Gastroesophageal sphincter (tissue), 4 donors: ENCODE measurements at regions not wholly inside any gene's neighbourhood (a gene's known extent, or its start where the extent isn't known, plus 50 kb on each side); places are given as distances from the start of the nearest gene placed in this dataset.

Experiments used
- ATAC-seq: fragments of 150-250 bp; one replicate; pipeline ENCODE4 v1.9.1; 2016; ENCODE audit warnings: mild to moderate bottlenecking, moderate library complexity
- H3K27ac ChIP-seq, 4 donors: fragments of 200-600 bp; sonication (generic) in 3 of 4; 1 replicate in 3 of 4; 2 replicates in 1 of 4; pipeline ENCODE4 v1.5.1; 2016 to 2019
- H3K27me3 ChIP-seq: fragments of 200-600 bp; sonication (generic); one replicate; pipeline ENCODE4 v1.5.1; 2019
- H3K36me3 ChIP-seq, 2 donors: fragments of 200-600 bp; sonication (generic); one replicate each; pipeline ENCODE4 v1.5.1; 2019; ENCODE audit warnings: control low read depth in 1 of 2
- H3K4me1 ChIP-seq, 3 donors: fragments of 200-600 bp; sonication (generic); 1 replicate in 2 of 3; 2 replicates in 1 of 3; pipeline ENCODE4 v1.5.1; 2016 to 2019; ENCODE audit warnings: control low read depth in 2 of 3
- H3K4me3 ChIP-seq, 2 donors: fragments of 200-600 bp; sonication (generic); one replicate each; pipeline ENCODE4 v1.5.1; 2019; ENCODE audit warnings: mild to moderate bottlenecking in 1 of 2, moderate library complexity in 1 of 2
- H3K9me3 ChIP-seq, 3 donors: fragments of 200-600 bp; sonication (generic); one replicate each; pipeline ENCODE4 v1.5.1; 2017 to 2019; ENCODE audit warnings: control low read depth in 2 of 3
- CTCF ChIP-seq, 4 experiments: fragments of 200-600 bp in 2 of 4; fragments of 450-650 bp in 2 of 4; sonication (generic) in 1 of 4; IDR thresholded peaks; one replicate each; pipeline ENCODE4 v1.5.1; 2017 to 2019; ENCODE audit warnings: antibody characterized with exemption in 4 of 4, mild to moderate bottlenecking in 2 of 4, moderate library complexity in 2 of 4
- EP300 ChIP-seq: sonication (generic); formaldehyde crosslinking; IDR thresholded peaks from one replicate; pipeline ENCODE4 v1.6.1; 2017; ENCODE audit warnings: antibody characterized with exemption, mild to moderate bottlenecking
- POLR2A ChIP-seq, 2 donors: fragments of 450-650 bp; IDR thresholded peaks; one replicate each; pipeline ENCODE4 v1.6.1; 2017; ENCODE audit warnings: antibody characterized with exemption in 2 of 2, mild to moderate bottlenecking in 2 of 2, moderate library complexity in 1 of 2
- POLR2AphosphoS5 ChIP-seq: sonication (generic); formaldehyde crosslinking; IDR thresholded peaks from one replicate; pipeline ENCODE4 v1.6.1; 2017; ENCODE audit warnings: antibody characterized with exemption
- WGBS, 2 donors: methylation state at CpG; one replicate each; pipeline ENCODE4 v1.1.5; 2018; ENCODE audit warnings: low coverage in 1 of 2; 5-methylcytosine and 5-hydroxymethylcytosine counted together

- peaks cover 0 to 4% (median 0%) of the 10 kb centered on the region in 3 donors for H3K4me1 ChIP-seq
- ATAC-seq: no peak
- H3K9me3 ChIP-seq: no peaks in the 10 kb centered on the region
- no peak overlapping the region for H3K27ac ChIP-seq
- H3K36me3 ChIP-seq: no peaks in the 10 kb centered on the region
- 90 to 100% methylated on average over 1 of the region's 1 CpG for WGBS, 2 donors
- no peaks in the 10 kb centered on the region for H3K27me3 ChIP-seq
- TF ChIP-seq EP300: no peak
- TF ChIP-seq POLR2A (IDR thresholded peaks at IDR 0.05): no peak
- TF ChIP-seq CTCF (IDR thresholded peaks at IDR 0.05): no peak
- no peak for TF ChIP-seq POLR2AphosphoS5
- no peak overlapping the region for H3K4me3 ChIP-seq
Measured at GRCh38 chr4:136551753-136552152, 980.5 kb downstream of the PCDH18 start.

DNA sequence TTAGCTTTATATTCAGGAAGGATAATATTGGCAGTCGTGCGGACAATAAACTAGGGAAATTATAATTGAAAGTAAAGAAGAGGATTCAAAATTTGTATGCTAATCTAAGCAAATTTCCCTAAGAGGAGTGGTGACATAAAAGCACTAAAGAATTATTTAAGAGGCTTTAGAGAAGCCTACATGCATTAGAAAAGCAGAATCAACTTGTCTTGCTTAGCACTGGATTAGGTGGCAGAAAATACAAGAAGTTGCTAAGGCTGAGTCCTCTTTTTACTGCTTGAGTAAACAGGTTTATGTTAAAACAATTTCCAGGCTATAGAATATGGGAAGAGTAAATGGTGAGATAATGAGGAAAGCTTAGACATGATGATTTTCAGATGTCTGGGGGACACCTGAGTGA, 991.5 kb downstream of the PCDH18 start:
- no peaks in the 10 kb centered on the region for H3K9me3 ChIP-seq
- ATAC-seq: no peak
- H3K4me3 ChIP-seq: no peak overlapping the region
- H3K27ac ChIP-seq: no peak overlapping the region
- H3K27me3 ChIP-seq: no peaks in the 10 kb centered on the region
- no peaks in the 10 kb centered on the region for H3K4me1 ChIP-seq
- H3K36me3 ChIP-seq: no peaks in the 10 kb centered on the region
- TF ChIP-seq CTCF (IDR thresholded peaks at IDR 0.05): no peak
- no peak for TF ChIP-seq POLR2AphosphoS5
- no peak for TF ChIP-seq POLR2A (IDR thresholded peaks at IDR 0.05)
- TF ChIP-seq EP300: no peak
- 79 to 89% methylated on average over 2 of the region's 2 CpGs for WGBS, 2 donors

GRCh38 chr4:136528131-136528530, 1004.2 kb downstream of the PCDH18 start:
- ATAC-seq: no peak
- no peak for TF ChIP-seq POLR2AphosphoS5
- no peak for TF ChIP-seq CTCF (IDR thresholded peaks at IDR 0.05)
- TF ChIP-seq POLR2A (IDR thresholded peaks at IDR 0.05): no peak
- no peak for TF ChIP-seq EP300
- Histone ChIP-seq H3K27ac (no peak overlapping the region), H3K4me1 (peaks cover 0 to 4% (median 0%) of the 10 kb centered on the region in 3 donors), H3K4me3 (no peak overlapping the region), H3K27me3 (no peaks in the 10 kb centered on the region), H3K36me3 (no peaks in the 10 kb centered on the region), H3K9me3 (no peaks in the 10 kb centered on the region)

DNA sequence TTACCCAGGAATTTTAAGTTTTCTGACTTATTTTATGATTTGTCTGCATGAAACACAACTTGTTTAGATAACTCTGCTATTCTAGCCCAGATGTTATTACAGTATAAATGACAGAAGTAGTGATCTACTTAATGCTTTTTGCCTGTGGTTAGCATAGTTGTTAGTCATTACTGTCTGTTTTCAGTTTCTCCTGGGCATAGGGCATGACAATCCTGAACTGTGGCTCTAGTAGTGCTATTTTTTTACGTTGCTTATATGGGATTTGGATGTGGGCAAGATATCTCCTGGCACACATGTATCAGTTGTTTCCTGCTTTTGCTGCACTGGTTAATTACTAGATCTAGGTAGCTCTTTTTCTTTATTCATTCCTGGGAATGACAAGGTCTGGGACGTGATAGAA, 1005.8 kb downstream of the PCDH18 start:
- Histone ChIP-seq H3K27me3 (no peaks in the 10 kb centered on the region), H3K36me3 (no peaks in the 10 kb centered on the region), H3K9me3 (no peaks in the 10 kb centered on the region), H3K4me3 (no peak overlapping the region), H3K4me1 (peaks cover 0 to 4% (median 0%) of the 10 kb centered on the region in 3 donors), H3K27ac (no peak overlapping the region)
- ATAC-seq: no peak
- 43 to 62% methylated on average over 2 of the region's 2 CpGs for WGBS, 2 donors
- TF ChIP-seq EP300: no peak

- Histone ChIP-seq H3K4me1 (peaks cover 0 to 4% (median 0%) of the 10 kb centered on the region in 3 donors), H3K9me3 (no peaks in the 10 kb centered on the region), H3K36me3 (no peaks in the 10 kb centered on the region), H3K27ac (no peak overlapping the region), H3K27me3 (no peaks in the 10 kb centered on the region), H3K4me3 (no peak overlapping the region)
- no peak for ATAC-seq
- TF ChIP-seq EP300: no peak
- TF ChIP-seq POLR2A (IDR thresholded peaks at IDR 0.05): no peak
- TF ChIP-seq CTCF (IDR thresholded peaks at IDR 0.05): no peak
- TF ChIP-seq POLR2AphosphoS5: no peak
- WGBS, 2 donors: 100% methylated on average over 1 of the region's 2 CpGs; no CpG with 5 or more reads in 1 of the 2 donors
Measured at GRCh38 chr4:136524039-136524438, 1008.3 kb downstream of the PCDH18 start.
